NCI-H1048 (cell line): ENCODE measurements at regions not wholly inside any gene's neighbourhood (a gene's known extent, or its start where the extent isn't known, plus 50 kb on each side); places are given as distances from the start of the nearest gene placed in this dataset.
A peak's percentile ranks its signal among the peaks of the same experiment; 100 is the strongest.

Source experiments
- DNase-seq: peaks from one replicate; lab custom pipeline; 2025; lab: John Stamatoyannopoulos, UW

DNA sequence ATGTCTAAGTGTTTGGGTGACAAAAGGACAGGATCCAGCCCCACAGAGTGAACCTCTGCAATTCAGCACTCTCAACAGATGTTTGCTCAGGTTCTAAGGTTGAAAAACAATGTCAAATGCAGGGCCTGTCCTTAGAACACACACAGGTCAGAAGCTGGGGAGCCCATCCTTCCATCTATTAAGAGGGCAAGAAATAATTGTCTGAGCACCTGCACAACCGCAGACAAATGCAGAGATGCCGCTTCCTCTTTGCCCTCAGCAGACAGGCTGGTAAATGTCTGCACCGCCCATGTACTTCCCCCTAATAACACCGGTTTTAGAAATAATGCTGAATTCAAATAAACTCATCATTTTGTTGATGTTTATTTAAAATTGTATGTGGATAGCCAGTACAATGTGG lies 414.5 kb upstream of the ADAMTS16 start:
- no peak for DNase-seq

DNA sequence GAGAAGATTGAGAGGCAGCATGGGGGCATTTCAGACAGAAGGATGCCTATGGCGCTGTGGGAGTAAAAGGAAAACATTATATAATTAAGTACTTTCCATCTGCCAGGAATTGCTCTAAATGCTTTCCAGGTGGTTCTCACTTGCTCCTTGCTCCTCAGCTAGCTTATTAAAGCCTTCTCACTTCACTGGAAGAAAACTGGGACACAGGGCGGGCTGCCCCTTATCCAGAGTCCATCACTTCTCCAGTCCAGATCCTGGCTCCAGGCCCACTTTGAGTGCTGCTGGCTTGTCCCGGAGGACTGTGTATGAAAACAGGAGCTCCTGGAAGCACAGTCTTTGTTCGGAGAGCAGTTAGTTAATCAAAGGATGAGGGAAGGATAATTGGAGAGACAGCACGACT lies 409.9 kb upstream of the ADAMTS16 start:
- DNase-seq: no peak

DNA sequence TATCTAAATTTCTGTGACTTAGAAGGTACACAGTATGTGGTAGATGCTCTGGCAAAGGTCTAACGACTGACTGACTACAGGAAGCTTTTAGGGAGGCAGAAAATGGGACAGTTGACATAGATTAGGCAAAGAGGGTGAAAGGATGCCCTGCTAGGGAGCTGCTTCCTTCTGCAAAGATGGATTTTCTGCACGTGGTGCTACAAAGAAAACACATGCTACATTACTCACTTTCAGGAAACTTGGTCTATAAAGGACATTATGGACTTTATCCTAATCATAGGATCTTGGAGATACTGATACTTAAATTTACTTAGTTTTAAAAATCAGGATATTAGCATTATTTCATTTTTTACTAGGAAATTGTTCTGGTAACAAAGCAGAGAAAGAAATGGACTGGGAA lies 405.8 kb upstream of the ADAMTS16 start:
- DNase-seq: no peak

DNA sequence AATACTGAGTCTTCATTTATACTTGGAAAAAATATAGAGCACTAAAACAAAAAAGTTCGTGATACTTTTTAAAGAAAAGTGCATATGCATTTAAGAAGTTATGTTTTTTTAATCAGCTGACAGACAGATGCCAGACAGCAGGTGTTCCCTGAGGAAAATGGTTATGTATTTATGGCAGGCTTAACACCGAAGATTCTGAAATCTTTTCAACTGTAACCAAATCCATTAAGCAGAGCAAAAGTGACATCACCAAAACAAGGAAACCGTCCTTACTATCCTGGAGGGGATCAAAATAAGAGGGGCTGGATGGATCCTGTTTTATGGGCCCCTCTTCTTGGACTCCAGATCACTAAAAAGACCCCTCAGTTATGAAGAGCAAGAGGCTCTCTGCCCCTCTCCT lies 404.9 kb upstream of the ADAMTS16 start:
- DNase-seq: no peak

DNA sequence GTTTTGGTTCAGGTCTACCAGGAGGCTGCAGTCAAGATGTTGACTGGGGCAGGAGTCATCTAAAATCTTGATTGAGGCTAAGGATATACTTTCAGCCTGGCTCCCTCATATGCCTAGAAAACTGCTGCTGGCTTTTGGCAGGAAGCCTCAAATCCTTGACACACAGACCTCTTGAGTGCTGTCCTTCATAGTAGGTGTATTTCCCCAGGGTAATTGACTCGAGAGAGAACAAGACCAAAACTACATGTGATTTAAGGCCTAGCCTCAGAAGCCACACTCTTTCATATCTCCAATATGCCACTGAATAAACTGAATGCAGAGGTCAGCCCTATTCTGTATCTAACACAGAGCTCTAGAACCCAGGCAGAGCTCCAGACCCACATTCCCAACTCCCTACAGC lies 402.3 kb upstream of the ADAMTS16 start:
- no peak for DNase-seq

DNA sequence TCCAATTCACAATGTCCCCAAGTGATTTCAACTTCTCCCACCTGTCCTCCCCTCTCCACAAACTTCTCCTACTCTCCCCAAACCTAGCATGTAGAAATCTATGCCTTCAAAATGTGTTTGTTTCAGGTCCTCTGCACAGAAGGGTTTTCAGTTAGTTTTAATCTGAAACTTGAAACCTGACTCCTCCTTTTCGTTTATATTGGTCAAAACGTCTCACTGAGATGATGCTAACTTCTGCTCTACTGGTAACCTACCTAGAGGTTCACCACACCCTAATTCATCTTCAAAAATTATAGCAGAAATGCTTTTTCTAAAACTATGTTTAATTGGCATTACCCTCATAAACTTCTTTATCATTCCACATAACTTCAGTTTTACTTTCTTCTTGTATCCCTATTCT lies 401.8 kb upstream of the ADAMTS16 start:
- no peak for DNase-seq

DNA sequence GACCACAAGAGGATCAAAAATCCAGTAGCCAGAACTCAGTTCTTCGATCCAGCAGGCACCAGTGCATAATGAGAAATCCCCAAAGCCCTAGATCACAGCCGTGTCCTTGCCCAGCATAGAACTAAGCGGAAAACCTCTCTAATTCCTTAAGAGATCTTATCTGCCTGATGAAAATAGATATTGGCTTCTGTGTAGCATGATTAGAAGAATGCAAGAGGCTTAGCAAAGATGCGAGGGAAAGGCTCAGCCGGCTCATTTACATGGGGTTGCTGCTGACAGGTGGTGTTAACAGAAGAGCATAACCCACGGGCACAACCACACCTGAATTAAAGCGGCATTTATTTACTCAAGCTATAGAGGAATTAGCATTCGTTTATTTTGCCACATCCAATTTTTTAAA lies 400.0 kb upstream of the ADAMTS16 start:
- DNase-seq: no peak

DNA sequence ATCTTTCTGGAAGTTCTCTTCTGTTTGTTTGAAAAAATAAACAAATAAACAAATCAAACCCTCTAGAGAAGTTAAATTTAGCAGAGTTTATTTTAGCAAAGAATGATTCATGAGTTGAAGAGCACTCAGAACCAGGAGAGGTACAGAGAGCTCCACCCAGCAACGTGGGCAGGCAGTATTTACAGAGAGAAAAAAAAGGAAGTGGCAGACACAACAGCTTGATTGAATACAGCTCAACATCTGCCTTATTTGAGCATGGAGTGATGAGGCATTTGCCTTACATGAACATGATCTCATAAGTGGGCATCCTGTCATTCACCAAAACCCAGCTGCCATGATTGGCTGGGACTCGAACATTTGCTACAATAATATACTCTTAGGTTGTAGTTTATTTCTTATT lies 381.6 kb upstream of the ADAMTS16 start:
- no peak for DNase-seq

DNA sequence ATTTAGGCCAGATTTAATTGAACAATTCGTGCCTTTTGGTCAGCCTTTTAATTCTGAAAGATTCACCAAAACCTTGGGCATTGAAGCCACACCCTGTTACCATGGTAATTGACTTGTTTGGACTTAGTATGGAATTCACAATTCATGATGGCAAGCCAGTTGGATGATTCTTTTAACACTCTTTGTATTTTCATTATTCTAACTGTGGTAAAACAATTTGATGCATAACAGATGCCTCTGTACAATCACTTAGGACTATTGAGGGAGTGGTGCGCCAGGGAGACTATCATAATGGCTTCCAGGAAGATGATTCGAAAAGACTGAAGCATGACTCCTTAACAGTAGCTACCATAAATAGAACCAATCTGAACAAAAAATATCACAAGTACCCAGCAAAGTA lies 381.1 kb upstream of the ADAMTS16 start:
- no peak for DNase-seq

DNA sequence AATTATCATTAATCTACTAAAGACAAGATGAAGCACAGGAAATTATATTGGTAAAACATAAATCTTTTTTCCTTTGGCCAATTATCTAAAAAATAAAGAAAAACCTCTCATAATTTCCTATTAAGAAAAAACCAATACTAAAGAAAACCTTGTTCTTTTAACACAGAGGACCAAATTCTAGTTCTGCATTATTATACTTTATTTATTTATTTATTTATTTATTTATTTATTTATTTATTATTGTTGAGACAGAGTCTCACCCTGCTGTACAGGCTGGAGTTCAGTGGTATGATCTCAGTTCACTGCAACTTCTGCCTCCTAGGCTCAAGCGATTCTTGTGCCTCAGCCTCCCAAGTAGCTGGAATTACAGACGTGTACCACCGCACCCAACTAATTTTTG lies 377.8 kb upstream of the ADAMTS16 start:
- no peak for DNase-seq

DNA sequence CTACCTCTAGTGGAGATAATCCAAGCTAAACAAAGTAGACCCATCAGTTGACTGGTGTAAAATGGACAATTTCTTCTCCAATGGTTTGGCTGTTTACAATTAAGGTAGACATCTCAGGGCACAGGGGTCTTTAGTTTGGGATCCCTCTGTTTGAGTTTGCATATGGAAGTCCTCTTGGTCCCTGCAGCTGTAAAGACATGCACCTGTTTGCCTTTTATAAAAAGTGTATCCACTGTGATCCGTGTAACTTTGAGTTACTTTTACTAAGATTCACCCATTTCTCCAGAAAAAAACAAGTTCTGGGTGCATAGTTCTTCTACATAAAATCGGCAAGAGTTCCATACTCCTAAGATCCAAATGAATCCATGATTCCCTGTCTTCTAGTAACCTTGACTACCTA lies 374.7 kb upstream of the ADAMTS16 start:
- DNase-seq: no peak

DNA sequence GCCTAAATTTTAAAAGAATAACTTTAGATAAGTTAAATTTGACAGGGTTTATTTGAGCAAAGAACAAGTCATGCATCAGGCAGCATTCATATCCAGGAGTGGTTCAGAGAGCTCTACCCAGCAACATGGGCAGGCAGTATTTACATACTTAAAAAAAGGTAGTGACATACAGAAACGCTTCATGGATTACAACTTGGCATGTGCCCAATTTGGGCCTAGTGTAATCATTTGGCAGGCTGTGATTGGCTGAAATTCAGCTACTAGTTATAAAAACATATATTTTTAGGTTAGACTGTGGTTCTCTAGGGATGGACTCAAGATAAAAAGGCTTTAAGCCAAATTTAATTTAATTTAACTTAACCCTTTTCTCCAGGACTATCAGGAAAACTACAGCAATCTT lies 374.0 kb upstream of the ADAMTS16 start:
- DNase-seq: no peak

DNA sequence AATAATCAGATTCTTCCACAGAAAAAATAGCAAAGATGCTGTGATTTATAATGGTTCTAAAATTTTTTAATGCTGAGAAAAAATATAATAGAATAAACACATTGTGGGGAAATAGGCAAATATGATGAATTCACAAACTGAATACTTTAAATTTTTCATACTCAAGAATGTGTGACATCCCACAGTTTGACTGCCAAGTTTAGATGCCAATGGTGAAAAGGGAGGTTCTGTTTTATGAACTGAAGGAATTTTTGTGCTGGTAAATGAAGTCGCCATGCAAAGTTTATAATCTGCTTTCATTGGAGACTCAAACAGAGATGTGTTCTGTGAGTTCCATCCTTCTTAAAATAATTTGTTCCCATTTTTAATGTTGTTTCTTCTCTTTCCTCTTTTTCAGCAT lies 367.5 kb upstream of the ADAMTS16 start:
- no peak for DNase-seq

DNA sequence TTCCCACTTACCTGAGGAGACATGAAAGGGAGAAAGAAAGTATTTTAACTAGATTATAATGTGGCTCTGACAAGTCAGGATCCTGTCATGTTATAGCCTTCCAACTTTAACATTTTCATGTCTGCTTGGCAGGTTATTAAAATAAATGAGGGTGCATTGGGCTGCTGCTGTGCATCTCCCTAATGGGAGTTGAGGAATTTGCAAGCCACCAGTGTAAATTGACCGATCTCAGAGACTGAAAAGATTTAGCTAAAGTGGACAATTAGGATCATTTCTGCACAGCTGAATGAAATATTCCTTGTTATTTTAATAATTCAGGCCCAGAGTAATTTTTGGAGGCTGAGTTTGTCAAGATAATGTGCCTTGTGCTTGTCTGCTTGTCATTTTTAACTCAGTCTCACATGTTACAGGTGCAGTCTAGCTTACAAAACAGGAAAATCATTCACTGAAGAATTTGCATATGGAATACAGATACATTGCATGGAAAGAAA lies 366.3 kb upstream of the ADAMTS16 start:
- DNase-seq: peak; percentile 14

DNA sequence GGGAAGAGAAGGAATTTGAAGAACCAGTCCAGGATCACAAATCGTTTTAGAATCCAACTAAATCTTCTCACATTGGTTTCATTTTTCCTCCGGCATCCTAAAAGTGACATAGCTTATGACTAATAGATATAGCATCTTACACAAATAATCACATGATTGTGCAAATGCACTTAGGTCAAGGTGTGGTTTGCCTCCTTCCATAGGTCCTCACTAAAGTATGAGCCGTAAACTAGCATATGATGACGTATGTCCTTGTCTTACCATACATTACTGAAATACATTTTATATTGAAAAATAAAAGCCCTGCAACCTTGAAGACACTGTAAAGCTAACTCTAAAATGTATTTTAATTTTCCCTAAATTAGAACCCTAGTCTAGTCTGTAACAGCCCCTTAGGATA lies 362.7 kb upstream of the ADAMTS16 start:
- DNase-seq: no peak

DNA sequence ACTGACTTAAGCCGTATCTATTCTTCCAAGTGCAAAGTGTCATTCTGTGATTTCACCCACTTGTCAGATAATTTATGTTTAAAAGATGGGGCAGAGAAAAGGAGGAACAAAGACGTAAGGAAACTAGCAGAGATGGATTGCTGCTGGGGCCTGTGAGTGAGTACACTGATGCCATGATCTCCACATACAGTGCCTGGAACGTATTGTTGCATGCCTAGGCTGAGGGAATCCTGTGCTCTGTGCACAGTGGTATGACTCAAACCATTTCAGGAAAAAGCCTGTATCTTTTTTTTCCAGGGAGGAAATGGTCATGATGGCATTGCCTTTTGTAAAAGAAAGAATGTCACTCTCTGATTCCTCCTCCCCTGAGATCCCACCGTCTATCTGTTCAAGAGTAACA lies 359.5 kb upstream of the ADAMTS16 start:
- no peak for DNase-seq

DNA sequence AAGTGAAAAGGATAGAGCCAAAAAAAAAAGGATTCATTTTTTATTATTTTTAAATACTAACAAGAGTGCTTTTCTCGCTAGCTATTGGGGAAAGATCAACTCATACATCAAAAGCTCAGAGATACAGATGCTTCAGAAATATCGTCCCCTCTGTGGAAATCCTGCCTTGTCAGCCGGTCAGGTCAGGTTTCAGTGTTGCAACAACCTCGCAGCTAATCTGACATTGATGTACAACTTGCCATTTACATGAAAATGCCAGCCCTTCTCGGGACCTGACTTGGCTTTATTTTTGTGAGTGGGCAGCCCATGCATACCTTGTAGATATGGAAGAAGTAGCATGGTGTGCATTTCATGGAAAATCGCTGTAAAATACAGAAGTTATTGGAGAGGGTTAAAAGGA lies 358.8 kb upstream of the ADAMTS16 start:
- no peak for DNase-seq

DNA sequence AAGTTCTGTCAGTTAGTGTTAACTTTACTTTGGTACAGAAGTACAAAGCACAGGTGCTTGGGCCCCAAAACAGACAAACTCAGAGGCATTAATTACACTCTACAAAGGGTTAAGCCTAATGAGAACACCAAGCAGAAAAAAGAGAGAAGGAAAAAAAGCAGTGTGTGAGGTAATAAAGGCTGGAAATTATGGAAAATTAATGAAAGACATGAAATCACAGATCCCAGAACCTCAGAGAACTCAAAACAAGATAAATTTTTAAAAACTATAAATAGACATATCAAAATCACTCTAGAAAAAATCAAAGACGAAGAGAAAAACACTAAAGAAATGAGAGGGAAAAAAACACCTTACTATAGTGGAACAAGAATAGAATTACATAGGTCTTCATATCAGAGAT lies 354.2 kb upstream of the ADAMTS16 start:
- DNase-seq: no peak

DNA sequence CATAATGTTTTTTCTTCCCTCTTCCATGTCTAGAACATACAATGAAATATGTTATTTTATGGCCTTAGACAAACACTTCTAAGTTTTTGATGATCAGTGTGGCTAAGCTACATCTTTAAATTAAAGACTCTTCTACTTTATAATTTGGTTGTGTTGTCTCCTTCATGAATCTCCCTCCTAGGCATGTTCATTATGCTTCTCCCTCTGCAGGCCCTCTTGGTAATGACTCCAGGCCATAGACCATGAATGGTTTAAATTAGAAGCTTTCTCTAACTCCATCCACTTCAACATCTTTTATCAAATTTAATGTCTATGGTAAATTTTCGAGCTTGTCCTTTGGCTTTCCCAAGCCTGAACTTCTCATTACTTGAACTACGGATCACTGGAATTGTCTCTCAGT lies 342.7 kb upstream of the ADAMTS16 start:
- no peak for DNase-seq

DNA sequence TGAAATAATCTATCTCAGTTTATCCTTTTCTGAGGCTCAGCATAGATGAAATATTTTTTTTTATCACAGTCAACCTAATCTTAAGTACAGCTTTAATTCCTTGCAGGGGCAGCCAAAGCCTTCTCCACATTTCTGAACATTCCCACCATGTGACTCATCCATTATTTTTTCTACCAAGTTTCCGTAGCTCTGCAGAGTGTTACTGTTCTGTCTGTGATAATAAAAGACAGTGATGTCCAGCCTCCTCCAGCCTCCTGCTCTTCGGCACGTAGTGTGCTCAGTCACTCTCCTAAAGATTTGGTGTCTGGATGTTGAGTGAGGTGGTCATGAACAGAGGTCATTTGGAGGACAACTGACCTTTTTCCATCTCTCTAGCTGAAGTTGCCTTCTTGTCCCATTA lies 338.1 kb upstream of the ADAMTS16 start:
- DNase-seq: no peak

DNA sequence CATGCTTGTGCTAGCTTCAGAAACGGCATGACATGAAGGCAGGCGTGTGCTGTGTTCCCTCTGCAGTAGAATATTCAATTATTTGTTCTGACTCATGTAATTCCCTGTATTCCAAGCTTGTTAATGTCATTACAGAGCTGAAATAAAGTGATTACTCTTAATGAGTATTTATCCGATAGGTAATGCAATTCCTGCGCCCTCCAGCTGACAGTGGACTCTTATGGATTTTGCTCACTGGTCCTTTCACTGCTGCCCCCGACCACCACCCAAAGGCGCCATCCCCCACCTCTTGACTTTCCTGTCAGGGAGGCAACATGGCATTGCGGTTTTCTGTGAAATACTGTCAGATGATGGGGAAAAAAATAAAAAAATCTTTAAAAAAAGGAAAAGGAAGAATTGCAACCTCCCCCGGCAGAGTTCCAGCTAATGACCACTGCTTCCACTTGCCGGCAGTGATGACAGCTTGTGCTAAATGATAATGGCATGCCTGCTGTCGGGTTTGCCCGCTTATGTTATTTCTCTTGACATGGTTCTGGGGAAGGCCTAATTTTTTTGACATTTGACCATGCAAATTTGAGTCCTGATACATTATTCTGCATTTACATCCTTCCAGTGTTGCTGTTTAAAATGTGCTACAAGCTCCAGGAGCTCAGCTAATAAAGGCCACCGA lies 335.3 kb upstream of the ADAMTS16 start:
- DNase-seq: no peak

DNA sequence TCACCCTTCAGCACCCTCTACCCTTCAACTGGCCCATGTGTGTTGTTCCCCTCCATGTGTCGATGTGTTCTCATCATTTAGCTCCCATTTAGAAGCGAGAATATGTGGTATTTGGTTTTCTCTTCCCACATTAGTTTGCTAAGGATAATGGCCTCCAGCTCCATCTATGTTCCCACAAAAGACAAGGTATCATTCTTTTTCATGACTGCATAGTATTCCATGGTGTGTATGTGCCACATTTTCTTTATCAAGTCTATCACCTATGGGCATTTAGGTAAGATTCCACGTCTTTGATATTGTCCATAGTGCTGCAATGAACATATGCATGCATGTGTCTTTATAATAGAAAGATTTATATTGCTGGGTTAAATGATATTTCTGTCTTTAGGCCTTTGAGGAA lies 325.1 kb upstream of the ADAMTS16 start:
- no peak for DNase-seq

DNA sequence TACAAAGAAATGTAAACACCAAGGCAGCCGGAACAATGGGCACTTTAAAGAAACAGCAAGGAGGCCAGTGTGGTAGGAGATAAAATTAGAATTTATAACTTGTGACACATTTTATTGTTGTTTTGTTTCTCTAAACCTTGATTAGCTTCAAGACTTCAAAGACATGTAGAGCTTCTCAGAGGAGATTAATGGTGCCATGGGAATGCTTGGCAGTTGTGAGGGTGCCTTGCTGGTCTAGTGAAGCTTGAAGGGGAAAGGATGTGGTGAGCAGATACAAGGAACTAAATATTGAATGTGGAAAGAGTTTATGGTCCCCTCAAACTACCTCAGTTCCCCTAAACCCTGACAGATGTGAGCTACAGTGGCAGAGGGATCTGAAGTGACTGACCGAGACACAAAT lies 322.4 kb upstream of the ADAMTS16 start:
- DNase-seq: no peak

DNA sequence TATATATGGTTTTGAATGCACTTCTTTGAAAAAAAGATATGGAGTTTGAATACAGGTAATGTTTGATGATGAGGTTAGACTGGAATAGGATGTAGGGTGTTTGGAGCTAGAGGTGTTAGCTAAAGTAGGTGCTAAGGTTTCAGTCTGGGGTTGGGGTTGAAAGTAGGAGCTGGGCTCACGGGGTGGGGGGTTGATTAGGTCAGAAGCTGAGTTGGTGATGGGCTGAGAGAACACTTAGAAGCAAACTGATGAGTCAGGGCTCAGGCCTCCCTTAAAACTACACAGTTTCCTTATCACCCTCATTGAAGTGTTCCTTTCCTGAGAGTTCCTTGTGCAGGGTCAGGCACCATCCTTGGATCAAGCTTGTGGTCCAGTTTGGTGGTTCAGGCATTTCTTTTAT lies 308.8 kb upstream of the ADAMTS16 start:
- no peak for DNase-seq

DNA sequence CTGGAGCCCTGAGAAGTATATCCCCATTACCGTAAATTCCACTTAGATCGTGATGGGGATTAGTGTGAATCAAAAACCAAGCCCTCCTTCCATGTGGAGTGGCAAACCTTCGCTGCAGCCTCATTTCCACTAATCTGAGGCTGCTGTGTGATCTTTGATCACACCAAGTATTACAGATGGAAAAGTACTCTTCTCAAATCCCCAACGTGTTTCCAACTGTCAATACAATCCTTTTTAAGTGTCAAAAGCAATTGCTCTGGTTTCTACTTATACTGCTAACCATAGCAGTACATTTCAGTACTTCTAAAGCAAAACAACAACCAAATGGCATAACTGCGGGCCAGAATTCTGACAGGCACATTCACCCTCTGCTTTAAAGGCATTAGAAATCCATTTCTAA lies 307.7 kb upstream of the ADAMTS16 start:
- DNase-seq: no peak
